Transverse colon (tissue), 4 donors: ENCODE measurements at regions not wholly inside any gene's neighbourhood (a gene's known extent, or its start where the extent isn't known, plus 50 kb on each side); places are given as distances from the start of the nearest gene placed in this dataset.

Experiments
- DNase-seq: peaks from one replicate; pipeline ENCODE4 v3.0.0-alpha.2; 2019
- H3K27ac ChIP-seq, 4 donors: fragments of 200-600 bp; sonication (generic); 2 replicates each; pipeline ENCODE4 v1.5.1; 2016 to 2018; ENCODE audit warnings: inconsistent platforms in 4 of 4
- H3K27me3 ChIP-seq: fragments of 200-600 bp; sonication (generic); 2 replicates; pipeline ENCODE4 v1.5.1; 2017; ENCODE audit warnings: inconsistent platforms
- H3K36me3 ChIP-seq, 4 donors: fragments of 200-600 bp; sonication (generic); 2 replicates each; pipeline ENCODE4 v1.5.1; 2017 to 2019; ENCODE audit warnings: inconsistent platforms in 4 of 4
- H3K4me1 ChIP-seq, 4 donors: fragments of 200-600 bp; sonication (generic); 2 replicates each; pipeline ENCODE4 v1.5.1; 2017 to 2020; ENCODE audit warnings: inconsistent platforms in 4 of 4
- H3K4me3 ChIP-seq, 4 donors: fragments of 200-600 bp; sonication (generic); 1 replicate in 1 of 4; 2 replicates in 3 of 4; pipeline versions ENCODE4 v1.5.1 to v1.6.1; 2017 to 2019; ENCODE audit warnings: inconsistent platforms in 4 of 4
- H3K9me3 ChIP-seq, 2 donors: fragments of 200-600 bp; sonication (generic); 2 replicates each; pipeline ENCODE4 v1.5.1; 2017 to 2019; ENCODE audit warnings: inconsistent platforms in 2 of 2
- EP300 ChIP-seq: sonication (generic); formaldehyde crosslinking; IDR thresholded peaks from one replicate; pipeline ENCODE4 v1.6.1; 2017; ENCODE audit warnings: antibody characterized with exemption, low read depth
- POLR2A ChIP-seq: fragments of 450-650 bp; IDR thresholded peaks from one replicate; pipeline ENCODE4 v1.6.1; 2016; ENCODE audit warnings: antibody characterized with exemption, mild to moderate bottlenecking, moderate library complexity
- POLR2AphosphoS5 ChIP-seq, 3 donors: sonication (generic); formaldehyde crosslinking; IDR thresholded peaks; one replicate each; pipeline ENCODE4 v1.6.1; 2016; ENCODE audit warnings: antibody characterized with exemption in 3 of 3
- WGBS, 2 donors: methylation state at CpG; one replicate each; pipeline ENCODE4 v1.1.5; 2018; ENCODE audit warnings: low coverage in 1 of 2; 5-methylcytosine and 5-hydroxymethylcytosine counted together
- in situ Hi-C, 4 donors: fragments of 200-750 bp; cut with MboI; loops; one replicate each; pipeline versions ENCODE4 v1.15.0 to v1.15.1; 2017; ENCODE audit warnings: low sequenced_read_pairs in 3 of 4, low pct_ligation_motif_present in 1 of 4, low pct_unique_long_range_greater_than_20kb in 1 of 4
- intact Hi-C: fragments of 100-400 bp; cut with DNase I; formaldehyde crosslinking; loops from one replicate; pipeline ENCODE4 v1.15.1; 2023; ENCODE audit warnings: low total_unique reads
- TF ChIP-seq, protein P1 (sequence below), 5 experiments: fragments of 200-600 bp in 3 of 5; fragments of 450-650 bp in 2 of 5; sonication (generic) in 3 of 5; IDR thresholded peaks; 1 replicate in 2 of 5; 2 replicates in 3 of 5; pipeline ENCODE4 v1.5.1; 2016 to 2017; ENCODE audit warnings: antibody characterized with exemption in 5 of 5, inconsistent platforms in 3 of 5, mild to moderate bottlenecking in 2 of 5, moderate library complexity in 1 of 5

DNA sequence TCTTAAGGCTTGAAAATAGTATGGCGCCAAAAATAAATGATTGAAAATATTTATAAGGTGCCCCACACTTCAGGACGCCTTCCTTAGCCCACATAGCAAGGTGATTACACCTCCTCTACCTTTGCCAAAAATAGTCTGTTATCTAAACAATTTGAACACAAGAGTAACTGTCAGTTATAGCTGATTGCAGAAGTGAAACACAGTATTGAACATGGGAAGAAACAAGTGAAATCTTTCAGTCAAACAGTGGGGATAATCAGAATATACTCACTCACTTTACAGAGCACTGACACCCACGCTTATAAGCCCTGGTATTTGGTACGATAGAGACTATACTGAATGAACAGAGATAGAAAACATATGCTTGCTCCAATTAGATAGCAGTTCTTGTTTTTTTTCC, 203.1 kb downstream of the RAB38 start:
- Histone ChIP-seq H3K9me3 (no peaks in the 10 kb centered on the region), H3K4me3 (no peak overlapping the region), H3K36me3 (no peaks in the 10 kb centered on the region), H3K4me1 (no peaks in the 10 kb centered on the region), H3K27ac (no peak overlapping the region), H3K27me3 (no peaks in the 10 kb centered on the region)
- DNase-seq = no peak
- intact Hi-C loops (no loop called here), in situ Hi-C loops (no loop called here)
- 76 to 85% methylated on average over 4 of the region's 4 CpGs for WGBS, 2 donors
- TF ChIP-seq POLR2A (no peak), EP300 (no peak), POLR2AphosphoS5 (IDR thresholded peaks at IDR 0.05) (no peak)
- TF ChIP-seq, protein P1, sequence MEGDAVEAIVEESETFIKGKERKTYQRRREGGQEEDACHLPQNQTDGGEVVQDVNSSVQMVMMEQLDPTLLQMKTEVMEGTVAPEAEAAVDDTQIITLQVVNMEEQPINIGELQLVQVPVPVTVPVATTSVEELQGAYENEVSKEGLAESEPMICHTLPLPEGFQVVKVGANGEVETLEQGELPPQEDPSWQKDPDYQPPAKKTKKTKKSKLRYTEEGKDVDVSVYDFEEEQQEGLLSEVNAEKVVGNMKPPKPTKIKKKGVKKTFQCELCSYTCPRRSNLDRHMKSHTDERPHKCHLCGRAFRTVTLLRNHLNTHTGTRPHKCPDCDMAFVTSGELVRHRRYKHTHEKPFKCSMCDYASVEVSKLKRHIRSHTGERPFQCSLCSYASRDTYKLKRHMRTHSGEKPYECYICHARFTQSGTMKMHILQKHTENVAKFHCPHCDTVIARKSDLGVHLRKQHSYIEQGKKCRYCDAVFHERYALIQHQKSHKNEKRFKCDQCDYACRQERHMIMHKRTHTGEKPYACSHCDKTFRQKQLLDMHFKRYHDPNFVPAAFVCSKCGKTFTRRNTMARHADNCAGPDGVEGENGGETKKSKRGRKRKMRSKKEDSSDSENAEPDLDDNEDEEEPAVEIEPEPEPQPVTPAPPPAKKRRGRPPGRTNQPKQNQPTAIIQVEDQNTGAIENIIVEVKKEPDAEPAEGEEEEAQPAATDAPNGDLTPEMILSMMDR (IDR thresholded peaks at IDR 0.05) = no peak

DNA sequence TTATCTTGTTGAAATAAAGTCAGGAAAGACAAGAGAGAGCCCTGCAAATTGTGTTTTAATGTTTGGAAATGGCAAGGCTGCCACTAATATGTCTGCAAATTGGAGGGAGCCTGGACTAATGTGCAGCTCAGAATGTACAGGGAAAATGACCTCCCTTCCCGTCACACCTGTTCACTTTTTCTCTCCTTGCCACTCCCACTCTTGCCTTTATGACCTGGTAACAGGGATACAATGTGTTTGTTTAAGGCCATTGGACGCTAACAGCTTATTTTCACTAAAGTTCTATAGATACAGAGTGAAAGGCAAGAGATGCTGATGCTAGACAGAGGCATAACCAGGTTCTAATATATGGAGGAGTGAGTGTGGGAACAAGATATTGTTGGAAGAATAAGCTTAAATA, 203.9 kb downstream of the RAB38 start:
- Histone ChIP-seq H3K9me3 (no peaks in the 10 kb centered on the region), H3K27me3 (no peaks in the 10 kb centered on the region), H3K36me3 (no peaks in the 10 kb centered on the region), H3K27ac (no peak overlapping the region), H3K4me1 (no peaks in the 10 kb centered on the region), H3K4me3 (no peak overlapping the region)
- in situ Hi-C loops (no loop called here), intact Hi-C loops (no loop called here)
- WGBS, 2 donors = 53 to 74% methylated on average over 2 of the region's 2 CpGs
- TF ChIP-seq, protein P1 (IDR thresholded peaks at IDR 0.05) = no peak
- DNase-seq = no peak

DNA sequence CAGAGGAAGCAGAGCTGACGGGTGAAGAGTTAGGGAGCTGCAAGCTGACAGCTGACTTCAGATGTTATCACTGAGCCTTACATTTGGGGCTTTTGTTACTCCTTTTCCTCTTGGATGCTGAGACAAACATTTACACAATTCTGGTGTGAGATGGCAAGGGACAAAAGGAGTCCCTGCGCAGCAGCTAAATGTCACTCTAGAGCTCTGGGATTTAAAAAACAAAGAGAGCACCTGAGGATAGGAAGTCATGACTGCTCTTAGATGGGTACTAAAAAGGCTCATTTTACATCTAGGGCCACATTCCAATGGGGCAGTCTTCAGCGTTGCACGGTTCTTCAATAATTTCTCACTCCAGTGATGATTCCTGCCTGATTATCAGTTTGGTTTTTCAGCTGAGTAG, 204.5 kb downstream of the RAB38 start:
- no peak for TF ChIP-seq EP300
- TF ChIP-seq, protein P1 (IDR thresholded peaks at IDR 0.05) = no peak
- no peak for TF ChIP-seq POLR2A
- no peak for TF ChIP-seq POLR2AphosphoS5 (IDR thresholded peaks at IDR 0.05)
- Histone ChIP-seq H3K27me3 (no peaks in the 10 kb centered on the region), H3K4me1 (no peaks in the 10 kb centered on the region), H3K9me3 (no peaks in the 10 kb centered on the region), H3K36me3 (no peaks in the 10 kb centered on the region), H3K27ac (no peak overlapping the region), H3K4me3 (no peak overlapping the region)
- no peak for DNase-seq
- intact Hi-C loops = no loop called here
- in situ Hi-C loops = no loop called here
- WGBS, 2 donors = 80 to 86% methylated on average over 3 to 4 of the region's 4 CpGs

- no peaks in the 10 kb centered on the region for H3K27me3 ChIP-seq
- TF ChIP-seq POLR2AphosphoS5 (IDR thresholded peaks at IDR 0.05) (no peak), POLR2A (no peak), EP300 (no peak)
- TF ChIP-seq, protein P1 (IDR thresholded peaks at IDR 0.05) = no peak
- H3K27ac ChIP-seq = no peak overlapping the region
- no peak overlapping the region for H3K4me3 ChIP-seq
- H3K4me1 ChIP-seq = no peaks in the 10 kb centered on the region
- H3K9me3 ChIP-seq = no peaks in the 10 kb centered on the region
- in situ Hi-C loops = no loop called here
- H3K36me3 ChIP-seq = no peaks in the 10 kb centered on the region
- intact Hi-C loops = no loop called here
- DNase-seq = no peak
- WGBS, 2 donors = 71 to 86% methylated on average over 1 of the region's 1 CpG
Observed at GRCh38 chr11:87967459-87967858, 207.8 kb downstream of the RAB38 start.
